NCI-H1694 treated with DMSO at 0.1 percent for 48 hours (cell line): ENCODE measurements at regions not wholly inside any gene's neighbourhood (a gene's known extent, or its start where the extent isn't known, plus 50 kb on each side); places are given as distances from the start of the nearest gene placed in this dataset.

Experiments
- DNase-seq: peaks from one replicate; lab custom pipeline; 2025; lab: John Stamatoyannopoulos, UW

- no peak for DNase-seq
Observed at GRCh38 chr1:29900104-29900679, 663.9 kb downstream of the PTPRU start.

- no peak for DNase-seq
Observed at GRCh38 chr1:29896791-29897714, 660.7 kb downstream of the PTPRU start.

GRCh38 chr1:29896300-29896699 is 660.0 kb downstream of the PTPRU start:
- no peak for DNase-seq

GRCh38 chr1:29895201-29895600 is 658.9 kb downstream of the PTPRU start:
- DNase-seq = no peak

GRCh38 chr1:29894311-29894710 is 658.0 kb downstream of the PTPRU start:
- DNase-seq = no peak

GRCh38 chr1:29893806-29894205 is 657.5 kb downstream of the PTPRU start:
- DNase-seq = no peak

GRCh38 chr1:29893046-29893723 is 656.9 kb downstream of the PTPRU start:
- no peak for DNase-seq

GRCh38 chr1:29892247-29892646 is 655.9 kb downstream of the PTPRU start:
- DNase-seq = no peak

- no peak for DNase-seq
Observed at GRCh38 chr1:29890201-29890959, 654.1 kb downstream of the PTPRU start.

GRCh38 chr1:29889776-29890175 is 653.5 kb downstream of the PTPRU start:
- no peak for DNase-seq

- no peak for DNase-seq
Observed at GRCh38 chr1:29884740-29885139, 648.4 kb downstream of the PTPRU start.

GRCh38 chr1:29883986-29884385 is 647.7 kb downstream of the PTPRU start:
- no peak for DNase-seq

GRCh38 chr1:29883411-29883832 is 647.1 kb downstream of the PTPRU start:
- DNase-seq = no peak

- DNase-seq = no peak
Observed at GRCh38 chr1:29880556-29880955, 644.2 kb downstream of the PTPRU start.

- DNase-seq = no peak
Observed at GRCh38 chr1:29879217-29879616, 642.9 kb downstream of the PTPRU start.

GRCh38 chr1:29878501-29878900 is 642.2 kb downstream of the PTPRU start:
- no peak for DNase-seq

- no peak for DNase-seq
Observed at GRCh38 chr1:29876902-29877301, 640.6 kb downstream of the PTPRU start.

- DNase-seq = no peak
Observed at GRCh38 chr1:29876441-29876840, 640.1 kb downstream of the PTPRU start.

- peak; percentile 27 for DNase-seq
Observed at GRCh38 chr1:29875557-29876028, 639.3 kb downstream of the PTPRU start.

GRCh38 chr1:29870621-29871020 is 634.3 kb downstream of the PTPRU start:
- no peak for DNase-seq

- no peak for DNase-seq
Observed at GRCh38 chr1:29869802-29870201, 633.5 kb downstream of the PTPRU start.

- DNase-seq = no peak
Observed at GRCh38 chr1:29868944-29869343, 632.6 kb downstream of the PTPRU start.
